Uterus (tissue), 2 donors: ENCODE measurements at regions not wholly inside any gene's neighbourhood (a gene's known extent, or its start where the extent isn't known, plus 50 kb on each side); places are given as distances from the start of the nearest gene placed in this dataset.

Experiments used
- CTCF ChIP-seq, 4 experiments: fragments of 200-600 bp in 2 of 4; fragments of 450-650 bp in 2 of 4; sonication (generic) in 2 of 4; IDR thresholded peaks; one replicate each; pipeline ENCODE4 v1.5.1; 2016 to 2019; ENCODE audit warnings: antibody characterized with exemption in 4 of 4, mild to moderate bottlenecking in 2 of 4, moderate library complexity in 1 of 4
- POLR2A ChIP-seq, 2 donors: fragments of 450-650 bp; IDR thresholded peaks; one replicate each; pipeline ENCODE4 v1.6.1; 2016; ENCODE audit warnings: antibody characterized with exemption in 2 of 2, mild to moderate bottlenecking in 1 of 2, moderate library complexity in 1 of 2

- no peak for TF ChIP-seq CTCF (IDR thresholded peaks at IDR 0.05)
- TF ChIP-seq POLR2A (IDR thresholded peaks at IDR 0.05): no peak
These were observed 187.2 kb upstream of the SOX4 start for GRCh38 chr6:21406316-21406715.
